ENCODE measurements at regions not wholly inside any gene's neighbourhood (a gene's known extent, or its start where the extent isn't known, plus 50 kb on each side); places are given as distances from the start of the nearest gene placed in this dataset.

DNA sequence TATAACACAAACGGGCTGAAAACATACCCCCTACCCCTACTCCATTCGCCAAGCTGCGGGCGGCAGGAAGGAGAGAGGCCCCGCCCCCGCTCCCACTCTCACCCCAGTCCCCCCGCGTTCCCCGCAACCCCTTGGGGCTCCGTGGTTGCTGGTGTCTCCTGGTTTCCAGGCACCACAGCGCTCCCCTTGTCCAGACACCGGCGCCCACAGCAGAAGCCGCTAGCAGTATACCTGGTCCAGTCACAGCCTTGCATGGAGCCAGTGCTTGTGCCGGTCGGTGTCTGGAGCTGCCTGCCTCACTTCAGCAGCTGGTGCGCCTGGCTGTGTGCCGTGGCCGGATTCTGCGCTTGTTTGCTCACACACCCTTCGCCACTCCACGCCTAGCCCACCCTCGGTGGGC lies 240.5 kb upstream of the DAB2 start:
- intact Hi-C loops (cut with DNase I; ENCODE audit: low total_unique reads), result no loop called here
- H3K4me3 ChIP-seq (ENCODE audit: low read depth, poor library complexity, severe bottlenecking), result no peak overlapping the region
- no peak for TF ChIP-seq POLR2A (IDR thresholded peaks at IDR 0.05)
- TF ChIP-seq, protein P1, sequence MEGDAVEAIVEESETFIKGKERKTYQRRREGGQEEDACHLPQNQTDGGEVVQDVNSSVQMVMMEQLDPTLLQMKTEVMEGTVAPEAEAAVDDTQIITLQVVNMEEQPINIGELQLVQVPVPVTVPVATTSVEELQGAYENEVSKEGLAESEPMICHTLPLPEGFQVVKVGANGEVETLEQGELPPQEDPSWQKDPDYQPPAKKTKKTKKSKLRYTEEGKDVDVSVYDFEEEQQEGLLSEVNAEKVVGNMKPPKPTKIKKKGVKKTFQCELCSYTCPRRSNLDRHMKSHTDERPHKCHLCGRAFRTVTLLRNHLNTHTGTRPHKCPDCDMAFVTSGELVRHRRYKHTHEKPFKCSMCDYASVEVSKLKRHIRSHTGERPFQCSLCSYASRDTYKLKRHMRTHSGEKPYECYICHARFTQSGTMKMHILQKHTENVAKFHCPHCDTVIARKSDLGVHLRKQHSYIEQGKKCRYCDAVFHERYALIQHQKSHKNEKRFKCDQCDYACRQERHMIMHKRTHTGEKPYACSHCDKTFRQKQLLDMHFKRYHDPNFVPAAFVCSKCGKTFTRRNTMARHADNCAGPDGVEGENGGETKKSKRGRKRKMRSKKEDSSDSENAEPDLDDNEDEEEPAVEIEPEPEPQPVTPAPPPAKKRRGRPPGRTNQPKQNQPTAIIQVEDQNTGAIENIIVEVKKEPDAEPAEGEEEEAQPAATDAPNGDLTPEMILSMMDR (IDR thresholded peaks at IDR 0.05), result no peak
- 95 to 97% methylated on average over 22 to 23 of the region's 23 CpGs for WGBS, 2 donors
- no peak for DNase-seq (ENCODE audit: low spot score in 2 of 2)

DNA sequence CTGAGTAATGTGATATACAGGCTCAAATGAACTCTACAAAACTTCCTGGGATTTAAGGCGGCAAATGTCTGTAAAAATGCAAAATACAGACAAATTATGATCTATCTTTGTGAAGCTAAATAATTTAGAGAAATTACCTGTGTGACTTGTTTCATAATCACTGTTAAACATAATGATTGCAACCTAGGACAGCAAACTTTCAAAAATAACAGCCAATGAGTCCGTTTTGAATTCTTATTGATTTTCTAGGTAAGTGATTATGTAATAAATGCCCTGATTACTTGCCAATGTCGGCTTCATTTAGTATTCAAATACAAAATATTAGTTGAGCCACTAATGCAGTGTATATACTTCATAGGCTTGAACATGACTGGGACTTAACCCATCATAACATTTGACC lies 238.2 kb upstream of the DAB2 start:
- 83 to 88% methylated on average over 3 of the region's 3 CpGs for WGBS, 2 donors
- DNase-seq (ENCODE audit: low spot score in 2 of 2), result no peak

DNA sequence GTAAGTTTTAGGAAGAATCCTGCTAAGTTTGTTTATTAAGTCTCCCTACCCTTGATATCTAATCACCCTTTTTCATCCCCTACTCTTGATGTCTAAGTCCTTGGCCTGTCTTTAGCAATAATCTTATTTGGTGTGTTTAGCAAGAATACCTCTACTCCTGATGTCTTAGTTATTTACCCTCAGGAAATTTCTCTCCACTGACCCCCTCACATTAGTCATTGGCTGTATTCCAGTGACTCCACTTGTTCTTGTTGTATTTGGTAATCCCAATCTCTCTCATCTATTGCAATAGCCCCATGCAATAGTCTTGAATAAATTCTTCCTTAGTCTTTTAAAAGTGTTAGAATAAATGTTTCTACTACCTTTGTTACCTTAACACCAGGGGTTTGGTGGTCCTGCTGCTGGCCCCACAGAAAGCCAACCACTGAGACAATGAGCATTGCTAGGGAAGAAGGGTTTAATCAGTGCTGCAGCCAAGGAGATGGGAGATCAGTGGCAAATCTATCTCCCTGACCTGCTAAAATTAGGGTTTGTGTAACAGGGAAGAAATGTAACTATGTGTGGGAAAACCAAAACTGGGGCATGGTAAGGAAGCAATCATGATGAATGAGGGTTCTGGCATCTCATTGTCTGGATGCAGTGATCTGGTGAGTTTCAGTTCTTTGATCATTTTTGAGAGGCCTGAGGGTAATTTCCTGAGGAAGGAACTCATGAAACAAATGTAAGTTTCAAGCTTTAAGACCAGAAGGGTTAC lies 236.4 kb upstream of the DAB2 start:
- no peak for TF ChIP-seq POLR2A (IDR thresholded peaks at IDR 0.05)
- TF ChIP-seq, protein P1 (IDR thresholded peaks at IDR 0.05), result no peak
- intact Hi-C loops (cut with DNase I; ENCODE audit: low total_unique reads), result no loop called here
- H3K4me3 ChIP-seq (ENCODE audit: low read depth, poor library complexity, severe bottlenecking), result no peak overlapping the region
- no peak for DNase-seq (ENCODE audit: low spot score in 2 of 2)

More for the DNA sequence above, 238.2 kb upstream of the DAB2 start:
- intact Hi-C loops (cut with DNase I; ENCODE audit: low total_unique reads), result no loop called here
- no peak overlapping the region for H3K4me3 ChIP-seq (ENCODE audit: low read depth, poor library complexity, severe bottlenecking)
- TF ChIP-seq POLR2A (IDR thresholded peaks at IDR 0.05), result no peak
- TF ChIP-seq, protein P1 (IDR thresholded peaks at IDR 0.05), result no peak

DNA sequence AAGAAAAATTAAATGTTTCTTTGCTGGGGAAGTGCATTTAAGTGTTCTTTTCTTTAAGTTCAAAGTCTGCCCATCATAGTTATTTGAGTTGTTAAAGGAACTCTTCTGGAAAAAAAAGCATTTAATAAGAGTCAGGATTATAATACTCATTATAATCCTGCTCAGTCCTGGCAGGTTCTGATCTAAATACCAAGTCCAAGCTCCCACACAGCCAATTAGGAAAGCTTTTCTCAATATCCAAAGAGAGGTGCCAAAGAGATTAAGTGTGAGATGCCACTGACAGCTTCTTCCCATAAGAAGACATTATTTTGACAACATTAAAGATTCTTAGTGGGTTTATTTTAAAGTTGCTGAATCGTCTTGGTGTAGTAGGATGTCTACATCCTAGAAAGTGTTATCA lies 235.2 kb upstream of the DAB2 start:
- DNase-seq (ENCODE audit: low spot score in 2 of 2), result no peak
- intact Hi-C loops (cut with DNase I; ENCODE audit: low total_unique reads), result no loop called here
- H3K4me3 ChIP-seq (ENCODE audit: low read depth, poor library complexity, severe bottlenecking), result no peak overlapping the region
- no peak for TF ChIP-seq POLR2A (IDR thresholded peaks at IDR 0.05)
- TF ChIP-seq, protein P1 (IDR thresholded peaks at IDR 0.05), result no peak
- WGBS, 2 donors, result 87 to 88% methylated on average over 1 of the region's 1 CpG

DNA sequence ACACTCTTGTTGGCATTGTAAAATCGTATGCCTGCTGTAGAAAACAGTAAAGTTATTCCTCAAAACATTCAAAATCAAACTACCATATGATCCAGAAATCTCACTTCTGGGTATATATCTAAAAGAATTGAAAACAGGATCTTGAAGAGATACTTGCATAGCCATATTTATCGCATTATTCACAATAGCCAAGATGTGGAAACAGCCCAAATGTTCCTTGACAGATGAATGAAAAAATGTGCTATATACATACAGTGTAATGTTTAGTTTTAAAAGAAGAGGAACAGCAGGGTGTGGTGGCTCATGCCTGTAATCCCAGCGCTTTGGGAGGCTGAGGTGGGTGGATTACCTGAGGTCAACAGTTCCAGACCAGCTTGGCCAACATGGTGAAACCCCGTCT lies 234.1 kb upstream of the DAB2 start:
- WGBS, 2 donors, result 92% methylated on average over 4 of the region's 4 CpGs
- DNase-seq (ENCODE audit: low spot score in 2 of 2), result no peak
- intact Hi-C loops (cut with DNase I; ENCODE audit: low total_unique reads), result no loop called here
- no peak overlapping the region for H3K4me3 ChIP-seq (ENCODE audit: low read depth, poor library complexity, severe bottlenecking)
- TF ChIP-seq POLR2A (IDR thresholded peaks at IDR 0.05), result no peak
- TF ChIP-seq, protein P1 (IDR thresholded peaks at IDR 0.05), result no peak

DNA sequence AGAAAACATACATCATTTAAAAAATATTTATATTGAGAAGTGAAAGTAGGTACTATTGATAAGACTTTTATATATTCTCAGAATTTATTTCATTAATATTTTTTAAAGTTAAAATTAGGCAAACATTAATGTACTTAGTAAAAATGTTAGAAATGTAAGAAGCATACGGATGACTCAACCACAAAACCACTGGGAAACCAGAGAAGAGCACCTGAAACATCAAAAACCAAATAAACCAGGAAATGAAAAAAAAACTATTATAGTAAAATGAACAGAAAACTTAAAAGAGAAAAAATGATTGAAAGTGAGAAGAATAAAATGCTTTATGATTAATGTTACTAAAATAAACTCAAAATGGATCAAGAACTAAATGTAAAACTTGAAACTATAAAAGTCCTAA lies 233.2 kb upstream of the DAB2 start:
- TF ChIP-seq POLR2A (IDR thresholded peaks at IDR 0.05), result no peak
- TF ChIP-seq, protein P1 (IDR thresholded peaks at IDR 0.05), result no peak
- no peak overlapping the region for H3K4me3 ChIP-seq (ENCODE audit: low read depth, poor library complexity, severe bottlenecking)
- 74 to 80% methylated on average over 1 of the region's 1 CpG for WGBS, 2 donors
- no peak for DNase-seq (ENCODE audit: low spot score in 2 of 2)
- intact Hi-C loops (cut with DNase I; ENCODE audit: low total_unique reads), result no loop called here
